ENCODE measurements at regions not wholly inside any gene's neighbourhood (a gene's known extent, or its start where the extent isn't known, plus 50 kb on each side); places are given as distances from the start of the nearest gene placed in this dataset.
A peak's percentile ranks its signal among the peaks of the same experiment; 100 is the strongest.

- TF ChIP-seq MAX (IDR thresholded peaks at IDR 0.05; ENCODE audit: insufficient read depth, insufficient read length): no peak
- TF ChIP-seq EZH2 (IDR thresholded peaks at IDR 0.05; ENCODE audit: borderline replicate concordance, low read depth, low read length, severe bottlenecking): no peak
- peak; percentile 10 to 18 for TF ChIP-seq CTCF (IDR thresholded peaks at IDR 0.05; ENCODE audit: extremely low read depth in 1 of 2, insufficient read depth in 1 of 2, low read depth in 1 of 2, low read length in 2 of 2)
- Histone ChIP-seq H3K36me3 (ENCODE audit: control insufficient read depth in 2 of 2, extremely low read depth in 1 of 2, insufficient read depth in 2 of 2, low read length in 2 of 2) (no peaks in the 10 kb centered on the region), H3K9me1 (replicated peaks; ENCODE audit: control insufficient read depth, extremely low read depth, insufficient read depth, low read length) (no peaks in the 10 kb centered on the region), H3K9me3 (replicated peaks; ENCODE audit: control insufficient read depth, insufficient read depth, low read length) (no peaks in the 10 kb centered on the region), H3K4me2 (ENCODE audit: insufficient read depth, low read length) (no peak overlapping the region), H4K20me1 (replicated peaks; ENCODE audit: control insufficient read depth, extremely low read depth, insufficient read depth, low read length) (no peaks in the 10 kb centered on the region), H3K27me3 (ENCODE audit: control insufficient read depth in 2 of 2, insufficient read depth in 2 of 2, low read length in 2 of 2) (no peaks in the 10 kb centered on the region), H3K4me1 (ENCODE audit: control insufficient read depth, extremely low read depth, insufficient read depth, low read length) (peaks cover 36% of the 10 kb centered on the region), H2AFZ (ENCODE audit: low read depth, low read length) (no peak overlapping the region), H3K79me2 (ENCODE audit: control insufficient read depth, insufficient read depth, low read length) (no peaks in the 10 kb centered on the region), H3K4me3 (replicated peaks in 1 of 3; ENCODE audit: insufficient read depth in 1 of 3, low read depth in 1 of 3, low read length in 3 of 3) (no peak overlapping the region), H3K27ac (ENCODE audit: insufficient read depth, low read depth, low read length) (no peak overlapping the region), H3K9ac (replicated peaks; ENCODE audit: extremely low read depth, insufficient read depth, low read length) (no peak overlapping the region)
- intact Hi-C loops (cut with micrococcal nuclease): no loop called here
- FAIRE-seq (no peak), DNase-seq (ENCODE audit: low read depth, low spot score) (peak; percentile 19)
- CTCF ChIA-PET: interaction anchor here (0.6 to 1.5 kb wide), 11 partner anchors 9 to 489 kb away, joined by 3 to 7 read pairs (median 4); no protein-coding TSS in a partner anchor
- BruUV-seq (replicated peaks): no TSS peak
- POLR2A ChIA-PET: interaction anchor here (0.6 kb wide), 1 partner anchor 45 kb away, joined by 4 read pairs; no protein-coding TSS in a partner anchor
- dilution Hi-C loops (cut with MboI; ENCODE audit: extremely low pct_ligation_motif_present, low sequenced_read_pairs): no loop called here
Observed at GRCh38 chr6:113461153-113461932, 395.8 kb upstream of the MARCKS start.

- Histone ChIP-seq H3K9me1 (replicated peaks; ENCODE audit: control insufficient read depth, extremely low read depth, insufficient read depth, low read length) (no peaks in the 10 kb centered on the region), H3K4me1 (ENCODE audit: control insufficient read depth, extremely low read depth, insufficient read depth, low read length) (peaks cover 14% of the 10 kb centered on the region), H3K27ac (ENCODE audit: insufficient read depth, low read depth, low read length) (no peak overlapping the region), H3K4me2 (ENCODE audit: insufficient read depth, low read length) (peak overlapping the region; percentile 20), H3K36me3 (ENCODE audit: control insufficient read depth in 2 of 2, extremely low read depth in 1 of 2, insufficient read depth in 2 of 2, low read length in 2 of 2) (no peaks in the 10 kb centered on the region), H3K79me2 (ENCODE audit: control insufficient read depth, insufficient read depth, low read length) (no peaks in the 10 kb centered on the region), H2AFZ (ENCODE audit: low read depth, low read length) (no peak overlapping the region), H3K4me3 (replicated peaks in 1 of 3; ENCODE audit: insufficient read depth in 1 of 3, low read depth in 1 of 3, low read length in 3 of 3) (no peak overlapping the region), H4K20me1 (replicated peaks; ENCODE audit: control insufficient read depth, extremely low read depth, insufficient read depth, low read length) (no peaks in the 10 kb centered on the region), H3K27me3 (ENCODE audit: control insufficient read depth in 2 of 2, insufficient read depth in 2 of 2, low read length in 2 of 2) (no peaks in the 10 kb centered on the region), H3K9me3 (replicated peaks; ENCODE audit: control insufficient read depth, insufficient read depth, low read length) (no peaks in the 10 kb centered on the region), H3K9ac (replicated peaks; ENCODE audit: extremely low read depth, insufficient read depth, low read length) (no peak overlapping the region)
- dilution Hi-C loops (cut with MboI; ENCODE audit: extremely low pct_ligation_motif_present, low sequenced_read_pairs): no loop called here
- no peak for FAIRE-seq
- TF ChIP-seq EZH2 (IDR thresholded peaks at IDR 0.05; ENCODE audit: borderline replicate concordance, low read depth, low read length, severe bottlenecking): no peak
- no TSS peak for BruUV-seq (replicated peaks)
- DNase-seq (ENCODE audit: low read depth, low spot score): no peak
- CTCF ChIA-PET: interaction anchor here (1.1 to 1.3 kb wide), 3 partner anchors 8 to 394 kb away, joined by 3 to 4 read pairs (median 3); no protein-coding TSS in a partner anchor
- POLR2A ChIA-PET: no interaction called here
- intact Hi-C loops (cut with micrococcal nuclease): no loop called here
Observed at GRCh38 chr6:113464536-113464935, 392.6 kb upstream of the MARCKS start.

All from endothelial cell of umbilical vein (primary cell).